ENCODE measurements at regions not wholly inside any gene's neighbourhood (a gene's known extent, or its start where the extent isn't known, plus 50 kb on each side); places are given as distances from the start of the nearest gene placed in this dataset.

GRCh38 chr4:13983189-13983790 is 355.8 kb upstream of the BOD1L1 start:
- H3K4me3 ChIP-seq (ENCODE audit: low read depth, low read length) = no peak overlapping the region
- no peak for DNase-seq (ENCODE audit: low read depth)

GRCh38 chr4:13984991-13985800 is 357.7 kb upstream of the BOD1L1 start:
- no peak for TF ChIP-seq CTCF (IDR thresholded peaks at IDR 0.05; ENCODE audit: insufficient read depth, low read depth, low read length, missing control alignments)
- no peak for DNase-seq (ENCODE audit: low read depth)
- no peak overlapping the region for H3K4me3 ChIP-seq (ENCODE audit: low read depth, low read length)

More at GRCh38 chr4:13983189-13983790, 355.8 kb upstream of the BOD1L1 start:
- no peak for TF ChIP-seq CTCF (IDR thresholded peaks at IDR 0.05; ENCODE audit: insufficient read depth, low read depth, low read length, missing control alignments)

- DNase-seq (ENCODE audit: low read depth) = no peak
- H3K4me3 ChIP-seq (ENCODE audit: low read depth, low read length) = no peak overlapping the region
- no peak for TF ChIP-seq CTCF (IDR thresholded peaks at IDR 0.05; ENCODE audit: insufficient read depth, low read depth, low read length, missing control alignments)
These were observed 358.3 kb upstream of the BOD1L1 start for GRCh38 chr4:13985837-13986236.

DNA sequence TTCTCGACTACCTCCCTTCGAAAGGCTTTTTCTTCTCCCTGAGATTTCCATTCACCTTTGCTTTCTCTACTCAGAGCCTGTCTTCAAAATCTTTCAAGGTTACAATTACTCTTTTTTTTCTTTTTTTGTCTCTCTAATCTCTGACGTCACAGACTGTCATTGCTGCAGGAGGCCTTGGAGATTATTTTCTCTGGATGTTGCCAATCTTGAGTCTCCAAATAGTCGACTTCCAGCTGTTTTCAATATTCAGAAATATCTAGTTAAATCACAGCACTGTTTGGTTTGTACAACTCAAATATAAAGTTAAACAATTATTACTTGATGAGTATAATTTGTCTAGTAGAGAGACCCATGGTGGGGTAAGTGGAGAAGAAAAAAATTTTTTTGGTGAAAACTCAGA is 359.0 kb upstream of the BOD1L1 start:
- no peak for TF ChIP-seq CTCF (IDR thresholded peaks at IDR 0.05; ENCODE audit: insufficient read depth, low read depth, low read length, missing control alignments)
- no peak overlapping the region for H3K4me3 ChIP-seq (ENCODE audit: low read depth, low read length)
- DNase-seq (ENCODE audit: low read depth) = no peak

- TF ChIP-seq CTCF (IDR thresholded peaks at IDR 0.05; ENCODE audit: insufficient read depth, low read depth, low read length, missing control alignments) = no peak
These were observed 361.1 kb upstream of the BOD1L1 start for GRCh38 chr4:13988353-13989305.

DNA sequence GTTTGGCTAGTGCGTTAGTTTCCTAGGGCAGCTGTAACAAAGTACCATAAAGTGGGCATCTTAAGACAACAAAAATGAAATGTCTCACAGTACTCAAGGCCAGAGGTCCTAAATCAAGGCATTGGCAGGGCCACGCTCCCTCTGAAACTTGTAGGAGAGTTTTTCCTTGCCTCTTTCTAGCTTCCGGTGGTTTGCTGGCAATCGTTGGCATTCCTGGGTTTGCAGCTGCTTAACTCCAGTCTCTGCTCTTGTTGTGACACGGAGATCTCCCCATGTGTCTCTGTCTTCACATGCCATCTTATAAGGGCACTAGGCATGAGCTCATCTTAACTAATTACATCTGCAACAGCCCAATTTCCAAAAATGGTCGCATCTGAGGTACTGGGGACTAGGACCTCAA is 362.0 kb upstream of the BOD1L1 start:
- TF ChIP-seq CTCF (IDR thresholded peaks at IDR 0.05; ENCODE audit: insufficient read depth, low read depth, low read length, missing control alignments) = no peak
- DNase-seq (ENCODE audit: low read depth) = no peak
- H3K4me3 ChIP-seq (ENCODE audit: low read depth, low read length) = no peak overlapping the region

More at GRCh38 chr4:13988353-13989305, 361.1 kb upstream of the BOD1L1 start:
- no peak for DNase-seq (ENCODE audit: low read depth)
- no peak overlapping the region for H3K4me3 ChIP-seq (ENCODE audit: low read depth, low read length)

All from GM12865 (cell line).